Keratinocyte (primary cell): ENCODE measurements at regions not wholly inside any gene's neighbourhood (a gene's known extent, or its start where the extent isn't known, plus 50 kb on each side); places are given as distances from the start of the nearest gene placed in this dataset.

Source experiments
- DNase-seq: peaks from one replicate; pipeline ENCODE4 v3.0.0-alpha.2; 2011; ENCODE audit warnings: low read depth, missing footprints, low spot score
- FAIRE-seq: peaks from 2 replicates; lab custom pipeline; 2011; peaks lifted over from hg19 to GRCh38; lab: Jason Lieb, UNC
- H2AFZ ChIP-seq: 2 replicates; pipeline ENCODE4 v1.6.0; 2012; ENCODE audit warnings: low read length, control low read depth, inconsistent platforms; ENCODE audit not compliant: control insufficient read depth
- H3K27ac ChIP-seq: 2 replicates; pipeline ENCODE4 v1.5.1; 2011; ENCODE audit warnings: low read length; ENCODE audit not compliant: control insufficient read depth, insufficient read depth
- H3K27me3 ChIP-seq: 3 replicates; pipeline ENCODE4 v1.6.0; 2011; ENCODE audit warnings: low read length; ENCODE audit not compliant: control insufficient read depth, insufficient read depth; ENCODE audit errors: extremely low read depth
- H3K36me3 ChIP-seq, 2 experiments: 2 replicates in 1 of 2; 3 replicates in 1 of 2; pipeline ENCODE4 v1.5.1; 2011; ENCODE audit warnings: low read length in 2 of 2, mild to moderate bottlenecking in 1 of 2; ENCODE audit not compliant: control insufficient read depth in 2 of 2, insufficient read depth in 2 of 2; ENCODE audit errors: extremely low read depth in 1 of 2
- H3K4me1 ChIP-seq: 3 replicates; pipeline ENCODE4 v1.5.1; 2011; ENCODE audit warnings: low read length; ENCODE audit not compliant: control insufficient read depth, insufficient read depth; ENCODE audit errors: extremely low read depth
- H3K4me2 ChIP-seq: 3 replicates; pipeline ENCODE4 v1.6.0; 2011; ENCODE audit warnings: low read depth, low read length; ENCODE audit not compliant: control insufficient read depth, insufficient read depth; ENCODE audit errors: extremely low read depth
- H3K4me3 ChIP-seq, 3 experiments: fragments of 200-600 bp in 1 of 3; sonication (generic) in 1 of 3; 2 replicates in 2 of 3; 3 replicates in 1 of 3; pipeline ENCODE4 v1.5.1; 2011 to 2016; ENCODE audit warnings: low read length in 3 of 3, mild to moderate bottlenecking in 3 of 3, control low read depth in 2 of 3, inconsistent platforms in 1 of 3, low read depth in 1 of 3, mixed read lengths in 1 of 3, mixed run types in 1 of 3, moderate library complexity in 1 of 3; ENCODE audit not compliant: control insufficient read depth in 2 of 3, insufficient read depth in 2 of 3; ENCODE audit errors: extremely low read depth in 1 of 3
- H3K79me2 ChIP-seq: 2 replicates; pipeline ENCODE4 v1.6.0; 2012; ENCODE audit warnings: low read length; ENCODE audit not compliant: control insufficient read depth, insufficient read depth
- H3K9ac ChIP-seq: 3 replicates; pipeline ENCODE4 v1.6.0; 2011; ENCODE audit warnings: low read length; ENCODE audit not compliant: control insufficient read depth, insufficient read depth; ENCODE audit errors: extremely low read depth
- H3K9me1 ChIP-seq: 3 replicates; pipeline ENCODE4 v1.6.0; 2011; ENCODE audit warnings: low read length; ENCODE audit not compliant: control insufficient read depth, insufficient read depth; ENCODE audit errors: extremely low read depth
- H3K9me3 ChIP-seq: 2 replicates; pipeline ENCODE4 v1.5.1; 2012; ENCODE audit warnings: low read depth, low read length; ENCODE audit not compliant: control insufficient read depth
- H4K20me1 ChIP-seq: 3 replicates; pipeline ENCODE4 v1.6.0; 2011; ENCODE audit warnings: low read length; ENCODE audit not compliant: control insufficient read depth, insufficient read depth; ENCODE audit errors: extremely low read depth
- CTCF ChIP-seq, 3 experiments: IDR thresholded peaks in 1 of 3; conservative IDR thresholded peaks in 1 of 3; optimal IDR thresholded peaks in 1 of 3; 2 replicates in 2 of 3; 3 replicates in 1 of 3; pipeline versions ENCODE3 to v1.5.1; 2011; ENCODE audit warnings: low read length in 3 of 3, mild to moderate bottlenecking in 3 of 3, moderate library complexity in 2 of 3, control low read depth in 1 of 3, inconsistent platforms in 1 of 3; ENCODE audit not compliant: insufficient read depth in 2 of 3; ENCODE audit errors: extremely low read depth in 1 of 3
- EZH2 ChIP-seq: IDR thresholded peaks from one replicate; pipeline ENCODE4 v1.6.1; 2012; ENCODE audit warnings: inconsistent platforms, mild to moderate bottlenecking, low read length, moderate library complexity
- dilution Hi-C: fragments of 300-500 bp; cut with MboI; formaldehyde crosslinking; loops from one replicate; pipeline ENCODE4 v1.7.0; 2020; ENCODE audit warnings: low sequenced_read_pairs; ENCODE audit not compliant: extremely low pct_ligation_motif_present

GRCh38 chr7:20980668-20981264 lies 194.1 kb upstream of the SP8 start:
- H3K27ac ChIP-seq = no peak overlapping the region
- H3K4me2 ChIP-seq = no peak overlapping the region
- DNase-seq (no peak), FAIRE-seq (no peak)
- no peak overlapping the region for H3K9ac ChIP-seq
- no peak overlapping the region for H2AFZ ChIP-seq
- H3K9me3 ChIP-seq = no peaks in the 10 kb centered on the region
- no peak for TF ChIP-seq CTCF (optimal IDR thresholded peaks at IDR 0.05 in 1 of 3, IDR thresholded peaks at IDR 0.05 in 1 of 3, conservative IDR thresholded peaks at IDR 0.05 in 1 of 3; ENCODE audit: extremely low read depth in 1 of 3, insufficient read depth in 2 of 3, low read length in 3 of 3)
- TF ChIP-seq EZH2 = no peak
- H3K27me3 ChIP-seq = no peaks in the 10 kb centered on the region
- no peaks in the 10 kb centered on the region for H3K4me1 ChIP-seq
- H3K79me2 ChIP-seq = no peaks in the 10 kb centered on the region
- H4K20me1 ChIP-seq = no peaks in the 10 kb centered on the region
- no peaks in the 10 kb centered on the region for H3K9me1 ChIP-seq
- H3K36me3 ChIP-seq = no peaks in the 10 kb centered on the region
- dilution Hi-C loops = no loop called here
- no peak overlapping the region for H3K4me3 ChIP-seq

GRCh38 chr7:20988340-20988739 lies 201.7 kb upstream of the SP8 start:
- no peaks in the 10 kb centered on the region for H3K27me3 ChIP-seq
- dilution Hi-C loops = no loop called here
- FAIRE-seq = no peak

More at GRCh38 chr7:20988340-20988739, 201.7 kb upstream of the SP8 start:
- Histone ChIP-seq H3K27ac (no peak overlapping the region), H4K20me1 (no peaks in the 10 kb centered on the region), H3K9ac (no peak overlapping the region), H2AFZ (no peak overlapping the region), H3K9me1 (no peaks in the 10 kb centered on the region), H3K9me3 (no peaks in the 10 kb centered on the region), H3K4me3 (no peak overlapping the region), H3K79me2 (no peaks in the 10 kb centered on the region), H3K36me3 (no peaks in the 10 kb centered on the region), H3K4me1 (no peaks in the 10 kb centered on the region), H3K4me2 (no peak overlapping the region)
- DNase-seq = no peak
- TF ChIP-seq EZH2 = no peak
- TF ChIP-seq CTCF (optimal IDR thresholded peaks at IDR 0.05 in 1 of 3, IDR thresholded peaks at IDR 0.05 in 1 of 3, conservative IDR thresholded peaks at IDR 0.05 in 1 of 3; ENCODE audit: extremely low read depth in 1 of 3, insufficient read depth in 2 of 3, low read length in 3 of 3) = no peak
